Sigmoid colon (tissue), 6 donors: ENCODE measurements at regions not wholly inside any gene's neighbourhood (a gene's known extent, or its start where the extent isn't known, plus 50 kb on each side); places are given as distances from the start of the nearest gene placed in this dataset.

Experiments used
- DNase-seq: peaks from one replicate; pipeline ENCODE4 v3.0.0-alpha.2; 2019
- H3K27ac ChIP-seq, 4 donors: fragments of 200-600 bp; sonication (generic); one replicate each; pipeline ENCODE4 v1.5.1; 2016 to 2019; ENCODE audit warnings: mild to moderate bottlenecking in 1 of 4
- H3K27me3 ChIP-seq, 3 donors: fragments of 200-600 bp; sonication (generic); one replicate each; pipeline ENCODE4 v1.5.1; 2019; ENCODE audit warnings: mild to moderate bottlenecking in 1 of 3
- H3K36me3 ChIP-seq, 4 donors: fragments of 200-600 bp; sonication (generic); one replicate each; pipeline ENCODE4 v1.5.1; 2016 to 2019
- H3K4me1 ChIP-seq, 4 donors: fragments of 200-600 bp; sonication (generic); one replicate each; pipeline ENCODE4 v1.5.1; 2017 to 2019
- H3K4me3 ChIP-seq, 4 donors: fragments of 200-600 bp; sonication (generic); one replicate each; pipeline ENCODE4 v1.5.1; 2017 to 2019; ENCODE audit warnings: mild to moderate bottlenecking in 2 of 4, moderate library complexity in 1 of 4
- H3K9me3 ChIP-seq, 4 donors: fragments of 200-600 bp in 3 of 4; sonication (generic) in 3 of 4; one replicate each; pipeline versions ENCODE4 v1.5.1 to v1.6.1; 2013 to 2019
- EP300 ChIP-seq, 4 donors: sonication (generic); formaldehyde crosslinking; IDR thresholded peaks; one replicate each; pipeline ENCODE4 v1.6.1; 2017; ENCODE audit warnings: antibody characterized with exemption in 4 of 4
- POLR2A ChIP-seq, 2 donors: fragments of 450-650 bp; IDR thresholded peaks; one replicate each; pipeline ENCODE4 v1.6.1; 2016; ENCODE audit warnings: antibody characterized with exemption in 2 of 2, mild to moderate bottlenecking in 2 of 2, moderate library complexity in 2 of 2
- POLR2AphosphoS5 ChIP-seq, 4 donors: sonication (generic); formaldehyde crosslinking; IDR thresholded peaks; one replicate each; pipeline ENCODE4 v1.6.1; 2017; ENCODE audit warnings: antibody characterized with exemption in 4 of 4
- WGBS, 2 donors: extraction: QIAGEN DNeasy Blood & Tissue Kit; methylation state at CpG; one replicate each; pipeline ENCODE4 v1.1.7; 2013; 5-methylcytosine and 5-hydroxymethylcytosine counted together
- intact Hi-C: fragments of 100-400 bp; cut with DNase I; formaldehyde crosslinking; loops from one replicate; pipeline ENCODE4 v1.15.1; 2023
- TF ChIP-seq, protein P1 (sequence below), 4 experiments: fragments of 450-650 bp in 3 of 4; fragments of 200-600 bp in 1 of 4; IDR thresholded peaks; one replicate each; pipeline ENCODE4 v1.5.1; 2016 to 2019; ENCODE audit warnings: antibody characterized with exemption in 4 of 4, mild to moderate bottlenecking in 3 of 4, moderate library complexity in 2 of 4
- donor health status: healthy with polysubstance abuse.
- donor health status: healthy.

- no peaks in the 10 kb centered on the region for H3K4me1 ChIP-seq
- no peaks in the 10 kb centered on the region for H3K36me3 ChIP-seq
- no peaks in the 10 kb centered on the region for H3K27me3 ChIP-seq
- H3K27ac ChIP-seq = no peak overlapping the region
- 72 to 76% methylated on average over 4 of the region's 4 CpGs for WGBS, 2 donors
- intact Hi-C loops = no loop called here
- H3K9me3 ChIP-seq = no peaks in the 10 kb centered on the region
- no peak overlapping the region for H3K4me3 ChIP-seq
- no peak for DNase-seq
- TF ChIP-seq EP300 (IDR thresholded peaks at IDR 0.05) (no peak), POLR2A (IDR thresholded peaks at IDR 0.05) (no peak), POLR2AphosphoS5 (IDR thresholded peaks at IDR 0.05) (no peak)
- TF ChIP-seq, protein P1, sequence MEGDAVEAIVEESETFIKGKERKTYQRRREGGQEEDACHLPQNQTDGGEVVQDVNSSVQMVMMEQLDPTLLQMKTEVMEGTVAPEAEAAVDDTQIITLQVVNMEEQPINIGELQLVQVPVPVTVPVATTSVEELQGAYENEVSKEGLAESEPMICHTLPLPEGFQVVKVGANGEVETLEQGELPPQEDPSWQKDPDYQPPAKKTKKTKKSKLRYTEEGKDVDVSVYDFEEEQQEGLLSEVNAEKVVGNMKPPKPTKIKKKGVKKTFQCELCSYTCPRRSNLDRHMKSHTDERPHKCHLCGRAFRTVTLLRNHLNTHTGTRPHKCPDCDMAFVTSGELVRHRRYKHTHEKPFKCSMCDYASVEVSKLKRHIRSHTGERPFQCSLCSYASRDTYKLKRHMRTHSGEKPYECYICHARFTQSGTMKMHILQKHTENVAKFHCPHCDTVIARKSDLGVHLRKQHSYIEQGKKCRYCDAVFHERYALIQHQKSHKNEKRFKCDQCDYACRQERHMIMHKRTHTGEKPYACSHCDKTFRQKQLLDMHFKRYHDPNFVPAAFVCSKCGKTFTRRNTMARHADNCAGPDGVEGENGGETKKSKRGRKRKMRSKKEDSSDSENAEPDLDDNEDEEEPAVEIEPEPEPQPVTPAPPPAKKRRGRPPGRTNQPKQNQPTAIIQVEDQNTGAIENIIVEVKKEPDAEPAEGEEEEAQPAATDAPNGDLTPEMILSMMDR (IDR thresholded peaks at IDR 0.05) = no peak
Observed at GRCh38 chr6:21521276-21521675, 72.3 kb upstream of the SOX4 start.

DNA sequence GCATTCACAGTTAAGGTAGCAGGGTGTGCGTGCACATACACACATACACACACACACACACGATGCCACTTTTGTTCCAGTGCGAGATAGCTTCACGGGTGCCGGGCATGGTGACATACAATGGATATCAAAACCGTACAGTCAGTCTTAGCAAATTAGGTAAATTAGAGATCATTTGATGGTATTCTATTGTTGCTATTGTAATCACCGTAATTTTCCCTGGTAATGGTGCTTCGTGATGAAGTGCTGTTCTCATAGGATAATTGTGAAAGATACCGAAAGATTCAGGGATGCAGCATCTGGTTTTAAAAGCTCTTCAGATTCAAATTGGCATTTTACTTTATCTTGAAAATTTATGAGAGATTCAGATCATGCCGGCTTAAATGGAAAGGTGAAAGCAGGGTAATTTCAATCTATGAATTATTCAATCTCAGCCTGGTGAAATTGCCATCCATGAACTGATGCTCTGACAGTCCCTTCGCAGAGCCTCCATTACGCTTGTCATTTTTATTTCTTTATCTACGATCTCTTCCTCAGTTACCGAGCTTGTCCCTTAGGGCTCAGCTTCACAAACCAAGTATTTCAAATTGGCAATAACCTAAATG lies 71.3 kb upstream of the SOX4 start:
- no peak overlapping the region for H3K4me3 ChIP-seq
- H3K36me3 ChIP-seq = no peaks in the 10 kb centered on the region
- TF ChIP-seq POLR2A (IDR thresholded peaks at IDR 0.05) = no peak
- no peak for TF ChIP-seq EP300 (IDR thresholded peaks at IDR 0.05)
- TF ChIP-seq POLR2AphosphoS5 (IDR thresholded peaks at IDR 0.05) = no peak
- TF ChIP-seq, protein P1 (IDR thresholded peaks at IDR 0.05) = no peak
- H3K9me3 ChIP-seq = no peaks in the 10 kb centered on the region
- no peak overlapping the region for H3K27ac ChIP-seq
- no peak for DNase-seq
- 94 to 96% methylated on average over 14 of the region's 14 CpGs for WGBS, 2 donors
- H3K4me1 ChIP-seq = no peaks in the 10 kb centered on the region
- intact Hi-C loops = no loop called here
- H3K27me3 ChIP-seq = no peaks in the 10 kb centered on the region

- H3K4me1 ChIP-seq = no peaks in the 10 kb centered on the region
- intact Hi-C loops = no loop called here
- no peak for TF ChIP-seq POLR2A (IDR thresholded peaks at IDR 0.05)
- TF ChIP-seq EP300 (IDR thresholded peaks at IDR 0.05) = no peak
- TF ChIP-seq, protein P1 (IDR thresholded peaks at IDR 0.05) = no peak
- no peak for TF ChIP-seq POLR2AphosphoS5 (IDR thresholded peaks at IDR 0.05)
- H3K4me3 ChIP-seq = no peak overlapping the region
- WGBS, 2 donors = 85 to 91% methylated on average over 21 of the region's 21 CpGs
- DNase-seq = no peak
- no peaks in the 10 kb centered on the region for H3K36me3 ChIP-seq
- no peaks in the 10 kb centered on the region for H3K27me3 ChIP-seq
- no peaks in the 10 kb centered on the region for H3K9me3 ChIP-seq
- no peak overlapping the region for H3K27ac ChIP-seq
Observed at GRCh38 chr6:21522797-21523456, 70.6 kb upstream of the SOX4 start.

DNA sequence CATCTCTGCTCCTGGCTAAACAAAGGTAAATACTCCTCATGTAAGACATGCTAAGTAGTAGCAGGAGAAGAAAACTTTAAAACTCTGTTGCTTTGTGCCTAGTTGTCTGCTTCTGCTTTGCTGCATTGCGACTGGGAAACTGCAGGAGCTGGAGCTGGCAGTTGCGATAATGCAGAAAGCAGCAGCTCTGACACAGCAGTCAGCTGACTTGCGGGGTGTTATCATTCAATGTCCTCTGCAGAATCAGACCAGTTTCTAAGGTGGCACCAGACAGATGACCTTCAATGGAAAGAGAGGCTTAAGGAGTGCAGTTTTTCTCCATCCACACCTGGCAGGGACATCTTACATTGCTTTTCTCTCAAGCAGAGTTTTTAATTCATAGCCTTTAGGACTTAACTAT lies 69.9 kb upstream of the SOX4 start:
- Histone ChIP-seq H3K27ac (no peak overlapping the region), H3K27me3 (no peaks in the 10 kb centered on the region), H3K4me3 (no peak overlapping the region), H3K9me3 (no peaks in the 10 kb centered on the region), H3K4me1 (no peaks in the 10 kb centered on the region), H3K36me3 (no peaks in the 10 kb centered on the region)
- 96% methylated on average over 3 of the region's 3 CpGs for WGBS, 2 donors
- DNase-seq = no peak
- intact Hi-C loops = no loop called here
- TF ChIP-seq, protein P1 (IDR thresholded peaks at IDR 0.05) = no peak
- no peak for TF ChIP-seq POLR2AphosphoS5 (IDR thresholded peaks at IDR 0.05)
- no peak for TF ChIP-seq POLR2A (IDR thresholded peaks at IDR 0.05)
- no peak for TF ChIP-seq EP300 (IDR thresholded peaks at IDR 0.05)
